Naive thymus-derived CD4-positive, alpha-beta T cell (primary cell): ENCODE measurements at regions not wholly inside any gene's neighbourhood (a gene's known extent, or its start where the extent isn't known, plus 50 kb on each side); places are given as distances from the start of the nearest gene placed in this dataset.

Experiments used
- ATAC-seq: fragments of 150-1000 bp; cut with Tn5 transposase; 2 replicates; pipeline ENCODE4 v1.10.0; 2021; ENCODE audit warnings: mild to moderate bottlenecking, moderate library complexity
- CTCF ChIA-PET: fragments of 350-600 bp; sonication (Branson Sonifier 250); formaldehyde crosslinking; loops from one replicate; lab custom pipeline; 2021; ENCODE audit warnings: antibody characterized with exemption; lab: Charles Lee
- POLR2A ChIA-PET: fragments of 350-600 bp; sonication (Branson Sonifier 250); formaldehyde crosslinking; loops from one replicate; lab custom pipeline; 2021; ENCODE audit warnings: antibody characterized with exemption, inconsistent platforms; lab: Charles Lee
- DNase-seq, 9 donors: peaks; one replicate each; pipeline versions ENCODE4 v3.0.0 to v3.0.0-alpha.2; 2020 to 2022; ENCODE audit warnings: mixed read lengths in 1 of 9
- H3K27ac ChIP-seq: one replicate; pipeline ENCODE4 v1.7.0; 2013; ENCODE audit warnings: mild to moderate bottlenecking, low read depth, low read length, moderate library complexity
- H3K27me3 ChIP-seq, 2 donors: one replicate each; pipeline ENCODE4 v1.7.0; 2013; ENCODE audit warnings: low read length in 2 of 2, mild to moderate bottlenecking in 2 of 2, moderate library complexity in 2 of 2; ENCODE audit not compliant: control insufficient read depth in 2 of 2, insufficient read depth in 2 of 2
- H3K36me3 ChIP-seq, 3 experiments: 1 replicate in 2 of 3; 2 replicates in 1 of 3; pipeline ENCODE4 v1.7.0; 2013; ENCODE audit warnings: low read length in 3 of 3, mild to moderate bottlenecking in 3 of 3, moderate library complexity in 1 of 3; ENCODE audit not compliant: insufficient read depth in 3 of 3, control insufficient read depth in 2 of 3
- H3K4me1 ChIP-seq, 2 donors: one replicate each; pipeline ENCODE4 v1.7.0; 2013; ENCODE audit warnings: low read length in 2 of 2, mild to moderate bottlenecking in 2 of 2, moderate library complexity in 1 of 2; ENCODE audit not compliant: control insufficient read depth in 2 of 2, insufficient read depth in 2 of 2
- H3K4me3 ChIP-seq: 2 replicates; pipeline ENCODE4 v1.7.0; 2013; ENCODE audit warnings: mild to moderate bottlenecking, low read length
- H3K9me3 ChIP-seq, 3 experiments: 1 replicate in 2 of 3; 2 replicates in 1 of 3; pipeline ENCODE4 v1.7.0; 2013; ENCODE audit warnings: low read length in 3 of 3; ENCODE audit not compliant: control insufficient read depth in 2 of 3
- H3K27ac Mint-ChIP-seq, 9 donors: one replicate each; pipeline ENCODE4 v1.8.0; 2020 to 2022; ENCODE audit warnings: mixed read lengths in 9 of 9, mild to moderate bottlenecking in 8 of 9, moderate library complexity in 5 of 9, inconsistent platforms in 2 of 9
- H3K27me3 Mint-ChIP-seq, 5 donors: one replicate each; pipeline ENCODE4 v1.8.0; 2021 to 2022; ENCODE audit warnings: mixed read lengths in 5 of 5, mild to moderate bottlenecking in 1 of 5
- H3K36me3 Mint-ChIP-seq, 5 donors: one replicate each; pipeline ENCODE4 v1.8.0; 2020 to 2022; ENCODE audit warnings: mixed read lengths in 5 of 5, mild to moderate bottlenecking in 3 of 5, inconsistent platforms in 1 of 5
- H3K4me1 Mint-ChIP-seq, 7 donors: one replicate each; pipeline ENCODE4 v1.8.0; 2020 to 2022; ENCODE audit warnings: mixed read lengths in 7 of 7, mild to moderate bottlenecking in 3 of 7, inconsistent platforms in 1 of 7
- H3K4me3 Mint-ChIP-seq, 10 donors: one replicate each; pipeline ENCODE4 v1.8.0; 2020 to 2022; ENCODE audit warnings: mild to moderate bottlenecking in 10 of 10, mixed read lengths in 10 of 10, moderate library complexity in 6 of 10, inconsistent platforms in 2 of 10
- H3K9me3 Mint-ChIP-seq, 11 donors: one replicate each; pipeline ENCODE4 v1.8.0; 2020 to 2022; ENCODE audit warnings: mixed read lengths in 11 of 11, mild to moderate bottlenecking in 4 of 11, inconsistent platforms in 1 of 11, moderate library complexity in 1 of 11
- intact Hi-C, 2 donors: fragments of 100-400 bp; cut with micrococcal nuclease; formaldehyde crosslinking; loops; one replicate each; pipeline ENCODE4 v1.15.1; 2023

GRCh38 chr16:62927122-62927521 is 890.9 kb upstream of the CDH8 start:
- Histone ChIP-seq H3K36me3 (no peaks in the 10 kb centered on the region), H3K9me3 (no peaks in the 10 kb centered on the region), H3K4me1 (no peaks in the 10 kb centered on the region), H3K27me3 (no peaks in the 10 kb centered on the region), H3K4me3 (no peak overlapping the region), H3K27ac (no peak overlapping the region)
- peaks cover 11 to 49% (median 17%) of the 10 kb centered on the region in 11 donors for H3K9me3 Mint-ChIP-seq
- no peaks in the 10 kb centered on the region for H3K4me1 Mint-ChIP-seq
- POLR2A ChIA-PET: no interaction called here
- H3K4me3 Mint-ChIP-seq: no peak overlapping the region
- no peaks in the 10 kb centered on the region for H3K27me3 Mint-ChIP-seq
- no peak for DNase-seq
- CTCF ChIA-PET: no interaction called here
- intact Hi-C loops: no loop called here
- H3K36me3 Mint-ChIP-seq: no peaks in the 10 kb centered on the region
- H3K27ac Mint-ChIP-seq: no peak overlapping the region
- no peak for ATAC-seq

- no peaks in the 10 kb centered on the region for H3K27me3 Mint-ChIP-seq
- Histone ChIP-seq H3K9me3 (no peaks in the 10 kb centered on the region), H3K4me3 (no peak overlapping the region), H3K4me1 (no peaks in the 10 kb centered on the region), H3K27ac (no peak overlapping the region), H3K36me3 (no peaks in the 10 kb centered on the region), H3K27me3 (no peaks in the 10 kb centered on the region)
- H3K4me3 Mint-ChIP-seq: no peak overlapping the region
- ChIA-PET POLR2A (no interaction called here), CTCF (no interaction called here)
- intact Hi-C loops: no loop called here
- no peaks in the 10 kb centered on the region for H3K4me1 Mint-ChIP-seq
- no peak overlapping the region for H3K27ac Mint-ChIP-seq
- no peaks in the 10 kb centered on the region for H3K36me3 Mint-ChIP-seq
- H3K9me3 Mint-ChIP-seq: peaks cover 11 to 45% (median 17%) of the 10 kb centered on the region in 11 donors
- no peak for DNase-seq
- ATAC-seq: no peak
Observed at GRCh38 chr16:62926121-62926801, 890.0 kb upstream of the CDH8 start.

GRCh38 chr16:62921904-62922303 is 885.7 kb upstream of the CDH8 start:
- Histone ChIP-seq H3K27ac (no peak overlapping the region), H3K4me1 (no peaks in the 10 kb centered on the region), H3K9me3 (no peaks in the 10 kb centered on the region), H3K4me3 (no peak overlapping the region), H3K27me3 (no peaks in the 10 kb centered on the region), H3K36me3 (no peaks in the 10 kb centered on the region)
- no peak overlapping the region for H3K27ac Mint-ChIP-seq
- H3K27me3 Mint-ChIP-seq: no peaks in the 10 kb centered on the region
- ChIA-PET CTCF (no interaction called here), POLR2A (no interaction called here)
- no peak overlapping the region for H3K4me3 Mint-ChIP-seq
- ATAC-seq (no peak), DNase-seq (no peak)
- H3K9me3 Mint-ChIP-seq: peaks cover 8 to 32% (median 15%) of the 10 kb centered on the region in 11 donors
- no peaks in the 10 kb centered on the region for H3K36me3 Mint-ChIP-seq
- intact Hi-C loops: no loop called here
- H3K4me1 Mint-ChIP-seq: no peaks in the 10 kb centered on the region

GRCh38 chr16:62913924-62914323 is 877.7 kb upstream of the CDH8 start:
- CTCF ChIA-PET: no interaction called here
- no peak overlapping the region for H3K27ac Mint-ChIP-seq
- peaks cover 0 to 4% (median 0%) of the 10 kb centered on the region in 5 donors for H3K36me3 Mint-ChIP-seq
- H3K27me3 Mint-ChIP-seq: no peaks in the 10 kb centered on the region
- H3K27me3 ChIP-seq: no peaks in the 10 kb centered on the region
- H3K4me1 Mint-ChIP-seq: no peaks in the 10 kb centered on the region
- POLR2A ChIA-PET: no interaction called here
- no peak overlapping the region for H3K4me3 Mint-ChIP-seq
- no peak overlapping the region for H3K4me3 ChIP-seq
- no peaks in the 10 kb centered on the region for H3K36me3 ChIP-seq
- ATAC-seq (no peak), DNase-seq (no peak)
- H3K9me3 ChIP-seq: no peaks in the 10 kb centered on the region
- H3K4me1 ChIP-seq: no peaks in the 10 kb centered on the region
- no peak overlapping the region for H3K27ac ChIP-seq
- intact Hi-C loops: no loop called here
- peaks cover under 1 to 30% (median 9%) of the 10 kb centered on the region in 11 donors for H3K9me3 Mint-ChIP-seq

GRCh38 chr16:62913333-62913732 is 877.1 kb upstream of the CDH8 start:
- H3K4me3 ChIP-seq: no peak overlapping the region

GRCh38 chr16:62909597-62909996 is 873.4 kb upstream of the CDH8 start:
- no peak for ATAC-seq

More at GRCh38 chr16:62913333-62913732, 877.1 kb upstream of the CDH8 start:
- intact Hi-C loops: no loop called here
- DNase-seq (no peak), ATAC-seq (no peak)
- H3K36me3 ChIP-seq: no peaks in the 10 kb centered on the region
- no peaks in the 10 kb centered on the region for H3K4me1 ChIP-seq
- Mint-ChIP-seq H3K9me3 (peaks cover 3 to 32% (median 9%) of the 10 kb centered on the region in 11 donors), H3K27me3 (no peaks in the 10 kb centered on the region), H3K27ac (no peak overlapping the region), H3K4me1 (no peaks in the 10 kb centered on the region), H3K4me3 (no peak overlapping the region), H3K36me3 (peaks cover 0 to 4% (median 0%) of the 10 kb centered on the region in 5 donors)
- ChIA-PET POLR2A (no interaction called here), CTCF (no interaction called here)
- H3K27me3 ChIP-seq: no peaks in the 10 kb centered on the region
- peaks cover 0 to 4% (median 0%) of the 10 kb centered on the region in 3 experiments for H3K9me3 ChIP-seq
- H3K27ac ChIP-seq: no peak overlapping the region

GRCh38 chr16:62907562-62907961 is 871.3 kb upstream of the CDH8 start:
- no peaks in the 10 kb centered on the region for H3K27me3 Mint-ChIP-seq
- Histone ChIP-seq H3K4me3 (no peak overlapping the region), H3K27ac (no peak overlapping the region), H3K9me3 (peaks cover 0 to 4% (median 0%) of the 10 kb centered on the region in 3 experiments), H3K36me3 (no peaks in the 10 kb centered on the region), H3K27me3 (no peaks in the 10 kb centered on the region), H3K4me1 (no peaks in the 10 kb centered on the region)
- H3K36me3 Mint-ChIP-seq: peaks cover 0 to 7% (median 0%) of the 10 kb centered on the region in 5 donors
- H3K4me3 Mint-ChIP-seq: no peak overlapping the region
- no peak for ATAC-seq
- intact Hi-C loops: no loop called here
- no peak for DNase-seq
- POLR2A ChIA-PET: no interaction called here
- H3K27ac Mint-ChIP-seq: no peak overlapping the region
- H3K4me1 Mint-ChIP-seq: no peaks in the 10 kb centered on the region
- CTCF ChIA-PET: no interaction called here
- H3K9me3 Mint-ChIP-seq: peaks cover 9 to 40% (median 15%) of the 10 kb centered on the region in 11 donors

More at GRCh38 chr16:62909597-62909996, 873.4 kb upstream of the CDH8 start:
- Histone ChIP-seq H3K36me3 (no peaks in the 10 kb centered on the region), H3K27me3 (no peaks in the 10 kb centered on the region), H3K9me3 (peaks cover 0 to 4% (median 0%) of the 10 kb centered on the region in 3 experiments), H3K4me1 (no peaks in the 10 kb centered on the region), H3K4me3 (no peak overlapping the region), H3K27ac (no peak overlapping the region)
- DNase-seq: no peak
- Mint-ChIP-seq H3K9me3 (peaks cover 5 to 41% (median 13%) of the 10 kb centered on the region in 11 donors), H3K36me3 (peaks cover 0 to 4% (median 0%) of the 10 kb centered on the region in 5 donors), H3K4me3 (no peak overlapping the region), H3K27ac (no peak overlapping the region), H3K4me1 (no peaks in the 10 kb centered on the region), H3K27me3 (no peaks in the 10 kb centered on the region)
- POLR2A ChIA-PET: no interaction called here
- CTCF ChIA-PET: no interaction called here
- intact Hi-C loops: no loop called here
